Parathyroid adenoma (tissue), 2 donors: ENCODE measurements at regions not wholly inside any gene's neighbourhood (a gene's known extent, or its start where the extent isn't known, plus 50 kb on each side); places are given as distances from the start of the nearest gene placed in this dataset.
A peak's percentile ranks its signal among the peaks of the same experiment; 100 is the strongest.

Experiments
- H2AFZ ChIP-seq: fragments of 300-600 bp; sonication (generic); one replicate; pipeline ENCODE4 v1.7.0; 2017; ENCODE audit warnings: antibody characterized with exemption, mild to moderate bottlenecking
- H3K27ac ChIP-seq: fragments of 300-600 bp; sonication (generic); one replicate; pipeline ENCODE4 v1.7.0; 2017
- H3K27me3 ChIP-seq: fragments of 300-600 bp; sonication (generic); one replicate; pipeline ENCODE4 v1.7.0; 2017; ENCODE audit warnings: low read length; ENCODE audit not compliant: control insufficient read depth, insufficient read depth
- H3K36me3 ChIP-seq: fragments of 300-600 bp; sonication (generic); one replicate; pipeline ENCODE4 v1.7.0; 2017; ENCODE audit warnings: low read length; ENCODE audit not compliant: control insufficient read depth, insufficient read depth
- H3K4me1 ChIP-seq: fragments of 300-600 bp; sonication (generic); one replicate; pipeline ENCODE4 v1.7.0; 2017; ENCODE audit warnings: control low read depth
- H3K4me2 ChIP-seq: fragments of 300-600 bp; sonication (generic); one replicate; pipeline ENCODE4 v1.7.0; 2017; ENCODE audit warnings: low read length
- H3K4me3 ChIP-seq: fragments of 300-600 bp; sonication (generic); one replicate; pipeline ENCODE4 v1.7.0; 2017; ENCODE audit warnings: low read depth, low read length
- H3K79me2 ChIP-seq: fragments of 300-600 bp; sonication (generic); one replicate; pipeline ENCODE4 v1.7.0; 2017; ENCODE audit warnings: control low read depth
- H3K9ac ChIP-seq: fragments of 300-600 bp; sonication (generic); one replicate; pipeline ENCODE4 v1.7.0; 2017; ENCODE audit warnings: mild to moderate bottlenecking
- H3K9me3 ChIP-seq: fragments of 300-600 bp; sonication (generic); one replicate; pipeline ENCODE4 v1.7.0; 2017; ENCODE audit warnings: low read length; ENCODE audit not compliant: control insufficient read depth
- CTCF ChIP-seq: fragments of 300-600 bp; sonication (generic); IDR thresholded peaks from one replicate; pipeline ENCODE4 v1.7.0; 2017; ENCODE audit warnings: antibody characterized with exemption, mild to moderate bottlenecking
- donor health status: primary hyperparathyroidism.

- no peak for TF ChIP-seq CTCF
- H3K36me3 ChIP-seq = no peaks in the 10 kb centered on the region
- no peaks in the 10 kb centered on the region for H3K9me3 ChIP-seq
- no peak overlapping the region for H3K9ac ChIP-seq
- peak overlapping the region; percentile 59 for H2AFZ ChIP-seq
- no peaks in the 10 kb centered on the region for H3K79me2 ChIP-seq
- H3K27me3 ChIP-seq = no peaks in the 10 kb centered on the region
- peaks cover 23% of the 10 kb centered on the region for H3K4me1 ChIP-seq
- H3K27ac ChIP-seq = peak overlapping the region; percentile 3
- H3K4me2 ChIP-seq = no peak overlapping the region
- H3K4me3 ChIP-seq = no peak overlapping the region
Observed at GRCh38 chr5:123809594-123810221, 297.7 kb downstream of the CSNK1G3 start.

- Histone ChIP-seq H2AFZ (peak overlapping the region; percentile 5), H3K9ac (no peak overlapping the region), H3K79me2 (no peaks in the 10 kb centered on the region), H3K36me3 (no peaks in the 10 kb centered on the region), H3K27ac (peak overlapping the region; percentile 1), H3K27me3 (no peaks in the 10 kb centered on the region), H3K4me1 (peaks cover 14% of the 10 kb centered on the region), H3K4me3 (no peak overlapping the region), H3K9me3 (no peaks in the 10 kb centered on the region), H3K4me2 (no peak overlapping the region)
- TF ChIP-seq CTCF = no peak
Observed at GRCh38 chr5:123808461-123809380, 296.7 kb downstream of the CSNK1G3 start.

- Histone ChIP-seq H3K36me3 (no peaks in the 10 kb centered on the region), H3K4me3 (no peak overlapping the region), H3K9ac (no peak overlapping the region), H3K4me1 (peaks cover 6% of the 10 kb centered on the region), H3K79me2 (no peaks in the 10 kb centered on the region), H3K9me3 (no peaks in the 10 kb centered on the region), H3K4me2 (no peak overlapping the region), H3K27me3 (no peaks in the 10 kb centered on the region), H3K27ac (no peak overlapping the region), H2AFZ (peak overlapping the region; percentile 47)
- no peak for TF ChIP-seq CTCF
Observed at GRCh38 chr5:123807177-123807945, 295.4 kb downstream of the CSNK1G3 start.

GRCh38 chr5:123806644-123807043, 294.7 kb downstream of the CSNK1G3 start:
- H3K79me2 ChIP-seq = no peaks in the 10 kb centered on the region
- peak overlapping the region; percentile 47 for H2AFZ ChIP-seq
- no peaks in the 10 kb centered on the region for H3K36me3 ChIP-seq
- peaks cover 6% of the 10 kb centered on the region for H3K4me1 ChIP-seq
- no peak overlapping the region for H3K4me2 ChIP-seq
- no peak overlapping the region for H3K9ac ChIP-seq
- H3K9me3 ChIP-seq = no peaks in the 10 kb centered on the region
- TF ChIP-seq CTCF = no peak
- no peaks in the 10 kb centered on the region for H3K27me3 ChIP-seq
- H3K4me3 ChIP-seq = no peak overlapping the region
- no peak overlapping the region for H3K27ac ChIP-seq
